OCI-LY1 (cell line): ENCODE measurements at regions not wholly inside any gene's neighbourhood (a gene's known extent, or its start where the extent isn't known, plus 50 kb on each side); places are given as distances from the start of the nearest gene placed in this dataset.

Experiments
- CTCF ChIP-seq: fragments of 200-600 bp; sonication (generic), shearing (Covaris generic); IDR thresholded peaks from 2 replicates; pipeline ENCODE4 v1.5.1; 2017; ENCODE audit warnings: mild to moderate bottlenecking, antibody characterized with exemption, low read length, moderate library complexity, mixed read lengths
- EZH2 ChIP-seq: fragments of 200-600 bp; sonication (generic), shearing (Covaris generic); IDR thresholded peaks from 2 replicates; pipeline ENCODE4 v1.8.0; 2017; ENCODE audit warnings: borderline replicate concordance, mixed run types, mild to moderate bottlenecking, antibody characterized with exemption, low read length, moderate library complexity, mixed read lengths

DNA sequence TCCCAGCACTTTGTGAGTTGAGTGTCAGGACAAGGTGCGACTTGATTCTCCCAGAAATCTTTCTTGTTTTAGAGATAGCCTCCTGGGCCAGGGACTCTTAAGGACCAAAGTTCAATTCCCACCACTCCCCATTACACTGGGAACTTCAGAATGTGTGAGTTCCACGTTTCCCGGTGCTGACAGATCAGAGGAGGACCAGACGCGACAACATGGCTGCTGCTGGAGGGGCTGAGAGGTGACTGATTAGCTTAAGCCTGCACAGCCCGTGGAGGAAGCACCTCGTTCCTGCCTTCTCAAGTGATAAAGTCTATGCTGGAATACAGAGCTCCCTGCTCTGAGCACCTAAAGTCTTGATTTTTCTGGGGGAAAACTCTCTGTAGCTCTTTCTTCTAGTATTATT lies 175.2 kb upstream of the FERMT1 start:
- TF ChIP-seq CTCF: no peak
- TF ChIP-seq EZH2: no peak
